GM12878 (cell line): ENCODE measurements at regions not wholly inside any gene's neighbourhood (a gene's known extent, or its start where the extent isn't known, plus 50 kb on each side); places are given as distances from the start of the nearest gene placed in this dataset.
"Not testable (repeated sequence)": the region's sequence is repeated elsewhere in the genome, so short reads cannot be mapped to it uniquely, and the experiment has no call there.

ENCODE experiments used
- CHD1 ChIP-seq: IDR thresholded peaks from 2 replicates; pipeline ENCODE4 v1.6.1; 2012; ENCODE audit warnings: low read depth, low read length, improper control_type of control experiment
- CTCF ChIP-seq, 3 experiments: IDR thresholded peaks in 2 of 3; conservative IDR thresholded peaks in 1 of 3; 2 replicates each; pipeline ENCODE4 v1.5.1; 2011; ENCODE audit warnings: low read depth in 3 of 3, low read length in 3 of 3, mild to moderate bottlenecking in 3 of 3, control low read depth in 2 of 3, moderate library complexity in 2 of 3, inconsistent platforms in 1 of 3, mixed read lengths in 1 of 3; ENCODE audit not compliant: control insufficient read depth in 2 of 3, insufficient read depth in 1 of 3; ENCODE audit errors: extremely low read depth in 1 of 3
- EP300 ChIP-seq, 2 experiments: fragments of 150-350 bp in 1 of 2; IDR thresholded peaks; 2 replicates each; pipeline ENCODE4 v1.6.1; 2011 to 2012; ENCODE audit warnings: low read depth in 2 of 2, low read length in 2 of 2, borderline replicate concordance in 1 of 2, improper control_type of control experiment in 1 of 2, inconsistent platforms in 1 of 2; ENCODE audit not compliant: control insufficient read depth in 1 of 2
- EZH2 ChIP-seq: IDR thresholded peaks from 2 replicates; pipeline ENCODE4 v1.6.1; 2012; ENCODE audit warnings: low read depth, mild to moderate bottlenecking, control low read depth, inconsistent platforms, low read length, borderline replicate concordance; ENCODE audit not compliant: control insufficient read depth
- HDAC6 ChIP-seq: fragments of 200-600 bp; sonication (generic); IDR thresholded peaks from one replicate; pipeline ENCODE4 v1.8.0; 2017; ENCODE audit warnings: antibody characterized with exemption; ENCODE audit not compliant: unreplicated experiment
- POLR2A ChIP-seq: IDR thresholded peaks from 2 replicates; pipeline ENCODE4 v1.6.1; 2011; ENCODE audit warnings: low read depth, mild to moderate bottlenecking, low read length
- SIN3A ChIP-seq: IDR thresholded peaks from 2 replicates; pipeline ENCODE4 v1.6.1; 2012; ENCODE audit warnings: low read depth, low read length, improper control_type of control experiment
- SREBF1 ChIP-seq: IDR thresholded peaks from 2 replicates; pipeline ENCODE4 v1.6.1; 2012; ENCODE audit warnings: mild to moderate bottlenecking, low read length
- ZBTB33 ChIP-seq: fragments of 450-650 bp; IDR thresholded peaks from 2 replicates; pipeline ENCODE4 v1.6.1; 2017; ENCODE audit warnings: mild to moderate bottlenecking
- TF ChIP-seq, protein P1 (sequence below): fragments of 450-650 bp; IDR thresholded peaks from 2 replicates; pipeline ENCODE4 v1.6.1; 2016; ENCODE audit warnings: mild to moderate bottlenecking
- TF ChIP-seq, protein P2 (sequence below): IDR thresholded peaks from 2 replicates; pipeline ENCODE4 v1.6.1; 2012; ENCODE audit warnings: improper control_type of control experiment, low read depth, low read length; ENCODE audit not compliant: insufficient replicate concordance

DNA sequence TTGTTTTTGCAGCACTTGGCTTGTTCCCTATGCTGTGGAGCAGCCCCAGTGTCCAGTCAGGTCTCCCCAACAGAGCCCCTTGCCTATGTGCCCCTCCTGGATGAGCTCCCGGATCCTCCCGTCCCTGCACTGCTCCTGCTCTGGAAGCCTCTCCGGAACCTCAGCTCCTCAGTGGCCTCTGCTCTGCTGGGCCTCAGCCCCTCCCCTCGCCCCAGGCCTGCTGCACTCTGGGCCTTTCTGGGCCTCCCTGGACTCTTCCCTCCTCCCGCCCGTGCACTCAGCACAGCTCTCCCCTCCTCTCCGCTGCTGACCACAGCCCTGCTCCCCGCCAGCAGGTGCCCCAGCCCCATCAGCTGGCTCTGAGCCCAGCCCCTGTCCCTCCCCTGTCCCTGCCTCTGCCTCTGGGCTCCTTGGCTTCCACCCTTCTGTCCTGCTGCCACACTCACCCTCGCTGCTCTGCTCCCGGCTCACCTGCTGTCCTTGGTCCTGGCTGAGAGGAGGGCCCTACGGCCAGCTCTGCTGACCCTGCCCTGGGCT, 102.2 kb downstream of the TMEM121 start:
- TF ChIP-seq EZH2; POLR2A; ZBTB33; CHD1; HDAC6; CTCF (IDR thresholded peaks at IDR 0.05 in 2 of 3, conservative IDR thresholded peaks at IDR 0.05 in 1 of 3; ENCODE audit: control insufficient read depth in 2 of 3, extremely low read depth in 1 of 3, insufficient read depth in 1 of 3, low read depth in 3 of 3, low read length in 3 of 3); EP300 (IDR thresholded peaks at IDR 0.05; ENCODE audit: borderline replicate concordance in 1 of 2, control insufficient read depth in 1 of 2, low read depth in 2 of 2, low read length in 2 of 2); SIN3A; SREBF1: not testable (repeated sequence)
- TF ChIP-seq, protein P1, sequence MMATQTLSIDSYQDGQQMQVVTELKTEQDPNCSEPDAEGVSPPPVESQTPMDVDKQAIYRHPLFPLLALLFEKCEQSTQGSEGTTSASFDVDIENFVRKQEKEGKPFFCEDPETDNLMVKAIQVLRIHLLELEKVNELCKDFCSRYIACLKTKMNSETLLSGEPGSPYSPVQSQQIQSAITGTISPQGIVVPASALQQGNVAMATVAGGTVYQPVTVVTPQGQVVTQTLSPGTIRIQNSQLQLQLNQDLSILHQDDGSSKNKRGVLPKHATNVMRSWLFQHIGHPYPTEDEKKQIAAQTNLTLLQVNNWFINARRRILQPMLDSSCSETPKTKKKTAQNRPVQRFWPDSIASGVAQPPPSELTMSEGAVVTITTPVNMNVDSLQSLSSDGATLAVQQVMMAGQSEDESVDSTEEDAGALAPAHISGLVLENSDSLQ: not testable (repeated sequence)
- TF ChIP-seq, protein P2, sequence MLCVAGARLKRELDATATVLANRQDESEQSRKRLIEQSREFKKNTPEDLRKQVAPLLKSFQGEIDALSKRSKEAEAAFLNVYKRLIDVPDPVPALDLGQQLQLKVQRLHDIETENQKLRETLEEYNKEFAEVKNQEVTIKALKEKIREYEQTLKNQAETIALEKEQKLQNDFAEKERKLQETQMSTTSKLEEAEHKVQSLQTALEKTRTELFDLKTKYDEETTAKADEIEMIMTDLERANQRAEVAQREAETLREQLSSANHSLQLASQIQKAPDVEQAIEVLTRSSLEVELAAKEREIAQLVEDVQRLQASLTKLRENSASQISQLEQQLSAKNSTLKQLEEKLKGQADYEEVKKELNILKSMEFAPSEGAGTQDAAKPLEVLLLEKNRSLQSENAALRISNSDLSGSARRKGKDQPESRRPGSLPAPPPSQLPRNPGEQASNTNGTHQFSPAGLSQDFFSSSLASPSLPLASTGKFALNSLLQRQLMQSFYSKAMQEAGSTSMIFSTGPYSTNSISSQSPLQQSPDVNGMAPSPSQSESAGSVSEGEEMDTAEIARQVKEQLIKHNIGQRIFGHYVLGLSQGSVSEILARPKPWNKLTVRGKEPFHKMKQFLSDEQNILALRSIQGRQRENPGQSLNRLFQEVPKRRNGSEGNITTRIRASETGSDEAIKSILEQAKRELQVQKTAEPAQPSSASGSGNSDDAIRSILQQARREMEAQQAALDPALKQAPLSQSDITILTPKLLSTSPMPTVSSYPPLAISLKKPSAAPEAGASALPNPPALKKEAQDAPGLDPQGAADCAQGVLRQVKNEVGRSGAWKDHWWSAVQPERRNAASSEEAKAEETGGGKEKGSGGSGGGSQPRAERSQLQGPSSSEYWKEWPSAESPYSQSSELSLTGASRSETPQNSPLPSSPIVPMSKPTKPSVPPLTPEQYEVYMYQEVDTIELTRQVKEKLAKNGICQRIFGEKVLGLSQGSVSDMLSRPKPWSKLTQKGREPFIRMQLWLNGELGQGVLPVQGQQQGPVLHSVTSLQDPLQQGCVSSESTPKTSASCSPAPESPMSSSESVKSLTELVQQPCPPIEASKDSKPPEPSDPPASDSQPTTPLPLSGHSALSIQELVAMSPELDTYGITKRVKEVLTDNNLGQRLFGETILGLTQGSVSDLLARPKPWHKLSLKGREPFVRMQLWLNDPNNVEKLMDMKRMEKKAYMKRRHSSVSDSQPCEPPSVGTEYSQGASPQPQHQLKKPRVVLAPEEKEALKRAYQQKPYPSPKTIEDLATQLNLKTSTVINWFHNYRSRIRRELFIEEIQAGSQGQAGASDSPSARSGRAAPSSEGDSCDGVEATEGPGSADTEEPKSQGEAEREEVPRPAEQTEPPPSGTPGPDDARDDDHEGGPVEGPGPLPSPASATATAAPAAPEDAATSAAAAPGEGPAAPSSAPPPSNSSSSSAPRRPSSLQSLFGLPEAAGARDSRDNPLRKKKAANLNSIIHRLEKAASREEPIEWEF: not testable (repeated sequence)
